AG09319 (cell line): ENCODE measurements at regions not wholly inside any gene's neighbourhood (a gene's known extent, or its start where the extent isn't known, plus 50 kb on each side); places are given as distances from the start of the nearest gene placed in this dataset.
"Not testable (repeated sequence)": the region's sequence is repeated elsewhere in the genome, so short reads cannot be mapped to it uniquely, and the experiment has no call there.

ENCODE experiments used
- DNase-seq: peaks from one replicate; pipeline ENCODE4 v3.0.0-alpha.2; 2010; ENCODE audit warnings: low read depth; ENCODE audit errors: extremely low read depth
- CTCF ChIP-seq: IDR thresholded peaks from 2 replicates; pipeline ENCODE4 v1.5.1; 2011; ENCODE audit warnings: low read depth, mild to moderate bottlenecking, inconsistent platforms, low read length, moderate library complexity

- TF ChIP-seq CTCF: no peak
- DNase-seq: no peak
These were observed 70.6 kb upstream of the RASGRP1 start for GRCh38 chr15:38635170-38635569.

GRCh38 chr15:38636597-38636996, 72.0 kb upstream of the RASGRP1 start:
- no peak for TF ChIP-seq CTCF
- DNase-seq: no peak

- no peak for TF ChIP-seq CTCF
- DNase-seq: no peak
These were observed 73.5 kb upstream of the RASGRP1 start for GRCh38 chr15:38638126-38638525.

GRCh38 chr15:38638811-38639210, 74.2 kb upstream of the RASGRP1 start:
- no peak for DNase-seq
- TF ChIP-seq CTCF: no peak

- no peak for TF ChIP-seq CTCF
- DNase-seq: no peak
These were observed 78.2 kb upstream of the RASGRP1 start for GRCh38 chr15:38642689-38643270.

GRCh38 chr15:38644353-38644752, 79.7 kb upstream of the RASGRP1 start:
- not testable (repeated sequence) for DNase-seq

- TF ChIP-seq CTCF: no peak
These were observed 82.1 kb upstream of the RASGRP1 start for GRCh38 chr15:38646716-38647115.

GRCh38 chr15:38647683-38648082, 83.1 kb upstream of the RASGRP1 start:
- peak; percentile 13 for TF ChIP-seq CTCF
- no peak for DNase-seq

More at GRCh38 chr15:38646716-38647115, 82.1 kb upstream of the RASGRP1 start:
- DNase-seq: no peak
